Sigmoid colon (tissue), 4 donors: ENCODE measurements at regions not wholly inside any gene's neighbourhood (a gene's known extent, or its start where the extent isn't known, plus 50 kb on each side); places are given as distances from the start of the nearest gene placed in this dataset.

Experiments
- CTCF ChIP-seq, 4 experiments: fragments of 450-650 bp in 3 of 4; fragments of 200-600 bp in 1 of 4; IDR thresholded peaks; one replicate each; pipeline ENCODE4 v1.5.1; 2016 to 2019; ENCODE audit warnings: antibody characterized with exemption in 4 of 4, mild to moderate bottlenecking in 3 of 4, moderate library complexity in 2 of 4
- EP300 ChIP-seq, 4 donors: sonication (generic); formaldehyde crosslinking; IDR thresholded peaks; one replicate each; pipeline ENCODE4 v1.6.1; 2017; ENCODE audit warnings: antibody characterized with exemption in 4 of 4
- POLR2A ChIP-seq, 2 donors: fragments of 450-650 bp; IDR thresholded peaks; one replicate each; pipeline ENCODE4 v1.6.1; 2016; ENCODE audit warnings: antibody characterized with exemption in 2 of 2, mild to moderate bottlenecking in 2 of 2, moderate library complexity in 2 of 2
- POLR2AphosphoS5 ChIP-seq, 4 donors: sonication (generic); formaldehyde crosslinking; IDR thresholded peaks; one replicate each; pipeline ENCODE4 v1.6.1; 2017; ENCODE audit warnings: antibody characterized with exemption in 4 of 4

- TF ChIP-seq CTCF (IDR thresholded peaks at IDR 0.05) = no peak
- no peak for TF ChIP-seq POLR2A (IDR thresholded peaks at IDR 0.05)
- no peak for TF ChIP-seq POLR2AphosphoS5 (IDR thresholded peaks at IDR 0.05)
- TF ChIP-seq EP300 (IDR thresholded peaks at IDR 0.05) = no peak
These were observed 294.1 kb downstream of the RMST start for GRCh38 chr12:97756741-97757140.
